ENCODE measurements at regions not wholly inside any gene's neighbourhood (a gene's known extent, or its start where the extent isn't known, plus 50 kb on each side); places are given as distances from the start of the nearest gene placed in this dataset.

DNA sequence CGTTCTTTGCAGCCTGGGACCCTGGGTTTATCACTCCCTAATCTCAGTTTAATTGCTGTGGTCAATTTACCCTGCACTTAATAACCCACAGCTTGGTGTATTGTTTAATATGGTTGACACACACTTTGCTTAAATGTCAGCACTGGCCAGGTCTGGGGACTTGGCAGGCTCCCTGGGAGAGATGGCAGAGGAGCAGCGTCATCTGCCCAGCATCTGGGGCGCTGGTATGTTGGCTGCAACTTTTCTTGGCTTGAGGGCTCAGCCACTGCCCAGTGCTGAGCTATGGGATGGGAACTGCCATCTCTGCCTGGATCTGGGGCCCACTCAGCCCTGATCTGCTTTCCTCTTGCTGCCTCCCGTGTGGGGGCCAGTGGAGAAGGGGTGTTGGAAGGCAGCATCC is 115.7 kb upstream of the IRX3 start:
- no peak for DNase-seq

- DNase-seq = no peak
These were observed 113.7 kb upstream of the IRX3 start for GRCh38 chr16:54400261-54400660.

DNA sequence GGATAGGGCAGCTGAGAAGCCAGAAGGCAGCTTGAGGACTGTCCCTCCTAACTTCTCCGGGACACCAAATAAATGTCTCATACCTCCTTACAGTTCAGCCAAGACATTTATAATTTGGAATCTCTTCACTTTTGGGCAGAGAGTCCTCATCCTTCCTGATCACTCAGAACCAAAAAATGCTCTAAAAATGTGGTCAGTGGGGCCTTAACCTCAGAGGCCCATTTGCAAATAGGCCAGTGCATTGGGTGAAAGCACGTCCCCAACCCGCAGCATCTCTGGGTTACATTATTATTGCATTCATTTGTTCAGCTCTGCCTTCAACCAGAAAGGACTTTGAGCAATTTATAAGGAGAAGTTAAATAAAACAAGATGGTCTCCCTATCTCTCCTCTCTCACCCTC is 112.4 kb upstream of the IRX3 start:
- DNase-seq = no peak

GRCh38 chr16:54397838-54398237 is 111.3 kb upstream of the IRX3 start:
- no peak for DNase-seq

DNA sequence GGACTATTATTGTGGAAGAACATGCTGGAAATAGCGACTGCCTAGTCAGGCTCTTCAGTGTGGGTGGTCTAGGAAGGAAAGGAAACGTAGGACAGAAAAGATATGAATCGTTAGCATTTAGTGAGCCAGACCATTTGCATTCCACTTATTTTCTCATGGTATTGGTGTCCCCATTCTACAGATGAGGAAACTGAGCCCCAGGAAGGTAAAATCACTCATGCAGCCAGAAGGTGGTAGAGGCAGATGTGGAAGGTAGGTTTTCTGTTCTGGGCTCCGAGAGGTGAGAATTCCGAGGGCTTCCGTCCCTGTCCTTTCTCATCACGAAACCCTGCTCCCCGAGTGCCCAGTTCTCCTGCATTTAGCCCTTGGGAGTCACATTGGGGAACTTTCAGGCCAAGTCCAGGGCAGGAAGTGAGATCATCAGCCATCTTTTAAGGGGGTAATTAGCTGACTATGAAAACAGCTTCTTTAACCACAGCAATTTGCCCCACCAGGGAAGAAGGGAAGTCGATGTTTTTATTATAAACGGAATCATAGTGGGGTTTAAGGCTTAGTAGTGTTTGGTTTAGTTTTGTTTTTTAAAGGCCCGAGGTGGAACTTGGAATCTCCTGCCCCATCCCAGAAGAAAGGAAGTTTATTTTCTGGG is 110.7 kb upstream of the IRX3 start:
- DNase-seq = no peak

GRCh38 chr16:54389836-54390494 is 103.4 kb upstream of the IRX3 start:
- no peak for DNase-seq

- DNase-seq = no peak
These were observed 98.6 kb upstream of the IRX3 start for GRCh38 chr16:54385141-54385540.

DNA sequence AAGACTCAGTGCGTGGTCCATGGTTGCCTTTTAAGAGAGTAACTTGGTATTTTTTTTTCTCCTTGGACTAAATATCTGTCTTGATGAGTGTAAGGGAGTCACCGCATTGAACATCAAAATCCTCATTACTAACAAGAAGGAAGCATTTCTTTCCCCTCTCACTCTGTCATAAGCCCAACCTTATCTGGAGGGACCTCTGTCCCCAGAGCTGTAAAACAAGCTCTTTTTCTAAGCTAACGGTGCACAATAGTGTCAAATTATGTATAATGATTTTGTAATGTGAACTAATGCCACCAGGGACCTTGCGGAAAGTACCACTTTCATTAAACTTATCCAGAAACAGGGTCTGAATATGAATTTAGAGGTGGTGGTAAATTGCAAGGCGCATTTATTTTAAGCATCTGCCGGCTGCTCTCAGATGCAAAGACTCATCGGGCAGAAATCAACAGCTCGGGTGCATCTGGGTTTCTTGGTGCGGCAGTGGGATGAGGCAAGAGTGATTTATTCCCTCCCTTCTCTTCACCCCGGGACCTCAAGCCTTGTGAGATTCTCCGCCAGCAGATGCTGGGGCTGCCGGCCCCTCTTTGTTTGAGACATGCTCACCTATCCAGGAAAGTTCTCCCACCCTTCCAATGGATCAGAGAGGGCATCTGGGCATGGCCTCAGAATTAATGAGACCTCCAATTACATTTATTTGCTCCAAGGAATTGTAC is 95.2 kb upstream of the IRX3 start:
- DNase-seq = no peak

DNA sequence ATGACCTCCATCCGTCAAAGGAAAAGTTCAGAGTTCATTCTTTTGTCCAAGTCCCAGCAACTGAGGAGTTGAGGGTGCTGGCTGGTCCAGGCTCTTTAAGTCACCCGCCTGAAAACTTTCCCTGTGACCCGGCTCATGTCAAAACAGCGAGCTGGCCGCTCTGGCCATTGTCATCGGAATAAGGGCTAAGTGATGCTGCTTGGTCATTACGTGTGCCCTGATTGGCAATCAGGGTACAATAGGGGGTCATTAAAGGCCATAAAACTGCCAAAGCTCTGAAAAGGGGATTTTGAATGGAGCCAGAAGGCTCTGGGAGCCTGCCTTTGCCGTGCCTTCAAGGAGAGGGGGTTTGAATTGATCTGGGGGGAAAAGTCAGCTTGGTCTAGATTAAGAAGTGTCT is 88.5 kb upstream of the IRX3 start:
- DNase-seq = no peak

DNA sequence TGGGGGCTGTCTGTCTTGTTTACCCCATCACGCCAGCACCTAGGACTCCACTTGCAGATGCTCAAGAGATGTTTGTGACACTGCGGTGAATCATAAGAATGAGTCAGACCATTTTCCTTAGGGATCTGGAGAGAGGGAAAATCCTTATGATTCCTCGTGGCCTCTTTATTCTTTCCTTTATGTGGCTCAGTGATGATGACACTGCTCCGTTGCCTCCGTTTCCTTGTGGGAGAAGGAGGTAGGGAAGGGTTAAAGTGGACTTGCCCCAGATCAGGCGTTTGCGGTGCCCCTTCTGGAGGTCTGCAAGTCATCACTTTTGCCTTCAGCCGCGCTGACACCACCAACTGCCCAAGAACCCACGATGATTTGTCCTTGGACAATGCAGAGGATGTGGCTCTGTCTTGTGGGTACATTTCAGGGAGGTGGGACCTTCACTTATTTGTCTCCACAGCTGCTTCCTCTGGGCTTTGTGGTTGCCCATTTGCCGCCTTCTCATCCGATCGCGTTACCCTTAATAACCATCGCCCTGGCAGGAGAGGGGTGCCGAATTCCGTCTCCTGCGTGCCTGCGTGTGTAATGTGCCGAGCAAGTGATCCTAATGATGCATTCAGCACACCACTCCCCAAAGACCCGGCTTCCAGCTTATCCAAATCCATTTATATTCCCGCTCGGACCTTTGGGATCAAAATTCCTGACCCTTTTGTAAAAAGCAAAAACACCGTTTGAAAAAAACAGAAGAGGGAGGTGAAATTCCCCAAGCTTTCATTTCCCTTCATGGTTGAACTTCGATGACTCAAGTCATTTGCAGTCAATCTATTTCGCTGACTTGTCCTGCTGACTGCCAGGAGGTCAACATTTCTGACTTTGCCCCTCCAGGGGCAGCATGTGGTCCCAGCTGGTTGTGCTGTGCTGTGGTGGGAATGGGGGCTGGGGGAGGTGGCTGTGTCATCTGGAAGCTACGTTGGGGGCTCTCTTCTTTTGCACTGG is 87.2 kb upstream of the IRX3 start:
- DNase-seq = no peak

DNA sequence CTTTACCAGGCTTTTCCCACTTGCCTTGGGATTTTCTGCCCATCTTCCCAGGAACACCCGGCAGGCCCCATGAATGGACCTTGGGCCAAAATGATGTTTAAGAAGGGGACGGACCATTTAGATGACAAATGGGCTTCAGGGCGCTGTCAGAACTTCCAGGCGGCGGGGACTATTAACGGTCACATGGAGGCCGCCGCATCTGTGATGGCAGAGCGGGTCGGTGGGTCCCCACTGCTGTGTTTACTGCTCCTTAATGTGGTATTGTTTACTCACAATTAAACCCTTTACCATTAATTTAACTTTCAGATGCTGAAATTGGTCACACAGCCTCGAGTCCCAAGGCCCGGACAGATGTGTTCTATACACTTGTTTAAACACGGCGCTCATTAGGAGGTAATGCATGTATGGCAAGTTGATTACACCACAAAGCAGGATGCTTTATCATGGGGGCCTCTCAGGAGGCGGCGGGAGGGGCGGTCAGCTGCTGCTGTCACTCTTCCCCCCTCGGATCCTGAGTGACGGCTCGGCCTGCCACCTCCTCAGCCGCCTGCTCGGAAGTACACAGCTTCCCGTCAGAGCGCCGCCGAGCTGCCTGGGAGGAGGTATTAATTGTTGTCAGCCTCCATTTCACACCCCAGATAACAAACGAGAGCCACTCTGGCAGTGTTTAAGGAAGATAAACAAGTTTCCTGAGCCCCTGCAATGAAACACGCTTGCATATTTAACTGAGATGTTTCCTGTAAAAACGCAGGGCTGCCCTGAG is 83.9 kb upstream of the IRX3 start:
- no peak for DNase-seq

DNA sequence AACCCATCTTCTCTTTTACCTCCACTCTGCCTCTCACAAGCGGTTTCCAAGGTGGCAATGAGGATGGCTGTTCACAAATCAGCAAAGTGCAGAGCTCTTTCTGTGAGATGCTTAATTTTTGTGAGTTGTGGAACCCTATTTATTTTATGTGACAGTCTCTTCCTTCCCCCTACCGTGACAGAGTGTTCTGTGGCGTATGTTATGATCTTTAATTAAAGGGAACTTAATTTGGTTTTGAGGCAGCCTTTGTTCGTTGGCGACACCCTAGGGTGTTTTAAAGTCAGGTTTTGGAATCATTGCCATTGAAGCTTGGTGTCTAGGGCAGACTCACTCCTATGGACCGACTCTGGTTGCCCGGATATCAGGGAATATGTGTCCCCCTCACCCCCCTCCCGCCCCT is 83.3 kb upstream of the IRX3 start:
- no peak for DNase-seq

GRCh38 chr16:54366943-54367342 is 80.4 kb upstream of the IRX3 start:
- no peak for DNase-seq

GRCh38 chr16:54365990-54366634 is 79.5 kb upstream of the IRX3 start:
- DNase-seq = no peak

DNA sequence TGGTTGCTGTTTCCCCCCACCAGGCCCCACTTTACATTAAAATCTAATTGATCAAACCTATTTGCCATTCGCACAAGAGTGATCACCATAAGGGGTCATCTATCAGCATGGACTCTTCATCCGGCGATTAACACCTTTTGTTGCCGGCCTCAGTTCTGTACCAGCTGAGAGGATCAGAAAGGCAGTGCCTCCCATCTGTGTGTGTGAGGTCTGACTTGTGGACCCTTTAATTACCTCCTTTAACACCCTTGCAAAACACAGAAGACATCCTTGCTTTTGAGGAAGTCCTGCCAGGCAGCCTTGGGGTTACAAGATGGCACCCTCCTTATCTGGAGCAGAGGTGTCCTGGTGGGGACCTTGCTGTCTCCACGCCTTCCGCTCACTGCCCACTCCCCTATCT is 77.2 kb upstream of the IRX3 start:
- no peak for DNase-seq

DNA sequence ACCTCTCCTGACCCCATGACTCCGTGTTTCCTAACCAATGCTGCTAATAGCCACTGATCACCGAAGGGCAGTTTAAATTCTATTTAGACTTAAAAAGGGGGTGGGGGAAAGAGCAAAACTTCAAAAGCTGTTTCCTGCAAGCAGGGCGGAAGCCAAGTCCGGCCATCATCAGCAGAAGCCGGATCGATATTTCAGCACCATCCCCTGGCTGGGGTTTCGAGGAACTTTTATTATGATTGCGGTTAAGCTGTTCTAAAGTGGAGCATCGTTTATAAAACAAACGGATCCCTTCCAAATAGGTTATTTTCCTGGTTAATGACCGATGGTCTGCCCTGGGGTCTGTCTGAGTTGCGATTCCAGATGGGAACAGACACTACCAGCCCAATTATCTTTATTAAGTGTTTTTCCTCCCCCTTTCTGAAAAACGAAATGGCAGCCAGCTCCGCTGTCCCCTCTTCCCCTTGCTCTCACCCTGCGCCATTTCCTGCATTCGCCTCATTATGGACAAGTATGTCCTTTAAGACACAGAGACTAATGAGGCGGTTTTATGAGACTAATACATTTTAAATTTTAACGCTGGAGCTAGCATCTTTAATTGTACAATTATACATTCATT is 76.1 kb upstream of the IRX3 start:
- no peak for DNase-seq

DNA sequence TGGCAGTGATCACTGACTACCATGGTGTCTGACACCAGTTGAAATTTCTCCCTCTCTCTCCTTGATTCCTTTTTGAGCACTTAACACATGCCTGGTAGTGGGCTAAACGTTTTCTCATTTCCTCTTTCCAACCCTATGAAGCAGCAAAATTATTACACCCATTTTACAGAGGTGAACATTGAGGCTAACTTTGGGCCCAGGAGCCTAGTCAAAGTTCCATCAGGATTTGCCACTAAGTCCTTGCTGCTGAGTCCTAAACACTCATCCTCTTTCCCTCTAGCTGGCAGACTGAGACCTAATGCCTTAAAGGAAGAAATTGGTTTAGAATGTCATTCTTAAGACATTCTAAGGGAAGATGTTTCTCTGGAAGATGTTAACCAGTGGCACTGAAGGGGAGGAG is 74.7 kb upstream of the IRX3 start:
- DNase-seq = no peak

- no peak for DNase-seq
These were observed 74.1 kb upstream of the IRX3 start for GRCh38 chr16:54360681-54361080.

GRCh38 chr16:54359555-54359954 is 73.0 kb upstream of the IRX3 start:
- no peak for DNase-seq

DNA sequence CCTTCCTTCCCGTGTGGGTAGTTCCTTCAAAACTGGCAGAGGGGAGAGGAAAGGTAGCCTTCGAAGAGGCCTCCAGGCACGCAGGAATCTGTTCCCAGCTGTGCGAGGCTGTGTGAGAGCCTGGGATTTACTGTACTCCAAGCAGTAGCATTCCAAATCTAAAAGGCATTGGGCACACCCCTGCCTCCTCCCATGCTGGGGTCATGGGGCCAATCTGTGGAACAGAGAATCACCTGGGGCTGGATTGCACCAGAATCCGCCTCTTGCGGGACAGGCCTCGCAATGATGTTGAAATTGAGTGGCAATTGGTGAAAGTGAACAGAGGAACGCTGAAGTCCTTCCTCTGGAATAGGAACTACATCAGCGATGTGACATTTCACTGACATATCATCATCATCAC is 72.5 kb upstream of the IRX3 start:
- DNase-seq = no peak

- no peak for DNase-seq
These were observed 69.8 kb upstream of the IRX3 start for GRCh38 chr16:54356391-54356790.
